Inflammatory macrophage treated with lipopolysaccharide for 1 hour (primary cell): ENCODE measurements at regions not wholly inside any gene's neighbourhood (a gene's known extent, or its start where the extent isn't known, plus 50 kb on each side); places are given as distances from the start of the nearest gene placed in this dataset.
"Not testable (repeated sequence)": the region's sequence is repeated elsewhere in the genome, so short reads cannot be mapped to it uniquely, and the experiment has no call there.

ENCODE experiments used
- DNase-seq, 2 donors: peaks; one replicate each; pipeline ENCODE4 v3.0.0-alpha.2; 2020 to 2022

DNA sequence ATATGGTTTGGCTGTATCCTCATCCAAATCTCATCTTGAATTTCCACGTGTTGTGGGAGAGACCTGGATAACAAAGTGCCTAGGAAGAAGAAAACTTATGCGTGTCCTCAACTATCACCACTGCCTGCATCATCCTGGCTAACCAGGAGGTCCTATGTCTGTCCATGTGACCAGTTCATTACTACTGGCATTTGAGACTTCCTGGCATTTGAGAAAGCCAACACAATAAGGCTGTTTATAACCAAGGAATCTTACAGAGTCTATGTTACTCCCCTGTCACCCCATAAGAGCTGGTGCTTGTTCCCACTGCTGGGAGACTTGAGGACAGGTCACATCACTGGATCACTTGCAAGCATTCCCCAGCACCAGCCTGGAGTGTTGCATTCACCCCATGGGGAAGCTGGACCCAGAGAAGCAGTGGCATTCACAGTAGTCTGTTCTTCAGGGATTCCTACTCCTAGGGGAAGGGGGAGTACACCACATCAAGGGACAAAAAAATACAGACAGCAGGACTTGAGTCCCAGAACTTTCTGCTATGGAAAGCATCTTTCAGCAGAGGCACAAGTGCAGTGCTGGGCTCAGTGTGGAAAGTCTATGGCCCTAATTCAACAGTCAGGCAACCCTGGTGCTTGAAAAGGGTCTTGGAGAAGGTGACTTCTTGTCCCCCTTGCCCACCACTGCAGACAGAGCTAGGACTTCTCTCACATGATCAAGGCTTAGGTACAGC lies 717.1 kb downstream of the SEMA5A start:
- no peak for DNase-seq

DNA sequence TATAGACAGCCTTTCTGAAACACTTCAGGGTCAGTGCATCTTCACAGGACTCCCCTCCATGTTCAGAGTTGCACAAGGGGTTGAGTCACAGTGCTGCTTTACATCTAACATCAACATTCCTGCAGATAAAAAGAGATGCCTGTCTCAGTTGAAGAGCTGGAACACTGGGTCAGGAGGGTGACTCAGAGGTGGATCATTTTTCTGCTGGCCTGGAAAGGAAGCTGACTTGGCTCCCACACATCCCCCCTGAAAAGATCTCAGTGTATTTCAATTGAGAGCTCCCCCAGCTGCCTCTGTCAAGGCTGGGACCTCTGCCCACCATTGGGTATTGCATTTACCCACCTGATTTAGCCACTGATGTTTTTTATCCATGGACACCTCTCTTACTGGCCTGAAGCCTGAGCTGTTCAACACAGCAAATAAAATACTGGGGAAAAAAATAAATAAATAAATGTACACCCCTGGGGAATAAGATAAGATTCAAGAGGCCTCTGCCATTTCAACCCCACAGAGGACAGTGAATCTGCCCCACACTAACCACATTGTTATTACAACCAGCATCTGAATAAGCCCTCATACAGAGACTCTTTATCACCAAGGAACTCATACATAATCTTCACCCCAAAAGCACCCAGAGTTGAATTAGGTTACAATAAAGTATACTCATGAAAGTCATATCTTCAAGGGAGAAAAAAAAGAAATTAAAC lies 716.4 kb downstream of the SEMA5A start:
- no peak for DNase-seq

DNA sequence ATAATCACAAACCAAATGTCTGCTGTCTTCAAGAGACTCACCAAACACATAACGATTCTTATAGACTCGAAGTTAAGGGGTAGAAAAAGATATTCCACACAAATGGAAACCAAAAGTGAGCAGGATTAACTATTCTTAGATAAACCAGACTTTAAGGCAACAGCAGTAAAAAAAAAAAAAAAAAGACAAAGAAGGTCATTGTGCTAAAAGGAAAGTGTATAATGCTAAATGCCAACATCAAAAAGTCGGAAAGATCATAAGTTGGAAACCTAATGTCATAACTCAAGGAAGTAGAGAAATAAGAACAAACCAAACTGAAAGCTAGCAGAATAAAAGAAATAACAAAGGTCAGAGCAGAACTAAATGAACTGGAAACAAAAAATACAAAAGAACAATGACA lies 714.6 kb downstream of the SEMA5A start:
- no peak for DNase-seq

DNA sequence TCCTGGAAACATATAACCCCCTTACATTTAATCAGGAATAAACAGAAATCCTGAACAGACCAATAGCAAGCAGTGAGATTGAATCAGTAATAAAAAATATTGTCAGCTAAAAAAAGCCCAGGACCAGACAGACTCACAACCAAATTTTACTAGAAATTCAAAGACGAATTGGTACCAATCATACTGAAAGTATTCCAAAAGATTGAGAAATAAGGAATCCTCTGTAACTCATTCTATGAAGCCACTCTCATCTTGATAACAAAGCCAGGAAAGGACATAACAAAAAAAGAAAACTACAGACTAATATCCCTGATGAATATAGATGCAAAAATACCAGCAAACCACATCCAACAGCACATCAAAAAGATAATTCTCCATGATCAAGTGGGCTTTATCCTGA lies 714.0 kb downstream of the SEMA5A start:
- no peak for DNase-seq

DNA sequence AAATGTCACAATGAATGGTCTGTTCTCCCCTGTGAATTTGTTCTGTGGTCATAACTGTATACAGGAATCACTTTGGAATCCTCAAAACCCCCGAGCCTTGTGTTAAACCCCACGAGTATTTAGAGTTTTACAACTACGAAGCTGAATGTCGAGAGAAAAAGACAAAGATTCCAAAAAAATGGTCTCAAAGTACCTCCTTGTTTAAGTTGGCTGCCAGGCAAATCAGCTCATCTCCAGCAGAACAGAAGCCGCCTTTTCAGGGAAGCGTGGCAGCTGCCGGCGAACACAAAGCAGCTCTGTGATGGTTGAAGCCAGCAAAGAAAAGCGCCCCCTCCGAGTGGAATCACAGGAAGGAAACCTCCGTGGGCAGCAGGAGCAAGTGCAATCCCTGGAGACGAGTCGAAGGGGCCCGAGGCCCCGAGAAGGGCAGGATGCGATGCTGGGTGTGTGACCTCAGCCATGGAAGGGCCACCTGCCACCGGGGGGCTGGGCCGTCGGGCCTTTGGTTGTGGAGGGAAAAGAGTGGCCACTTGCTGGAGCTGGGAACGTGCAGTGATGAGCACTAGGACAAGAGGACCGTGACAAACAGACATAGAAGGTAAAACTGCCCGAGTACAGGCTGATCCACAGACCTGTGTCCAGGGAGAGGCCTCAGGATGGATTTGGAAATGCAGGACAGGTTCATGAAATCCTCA lies 706.4 kb downstream of the SEMA5A start:
- no peak for DNase-seq

DNA sequence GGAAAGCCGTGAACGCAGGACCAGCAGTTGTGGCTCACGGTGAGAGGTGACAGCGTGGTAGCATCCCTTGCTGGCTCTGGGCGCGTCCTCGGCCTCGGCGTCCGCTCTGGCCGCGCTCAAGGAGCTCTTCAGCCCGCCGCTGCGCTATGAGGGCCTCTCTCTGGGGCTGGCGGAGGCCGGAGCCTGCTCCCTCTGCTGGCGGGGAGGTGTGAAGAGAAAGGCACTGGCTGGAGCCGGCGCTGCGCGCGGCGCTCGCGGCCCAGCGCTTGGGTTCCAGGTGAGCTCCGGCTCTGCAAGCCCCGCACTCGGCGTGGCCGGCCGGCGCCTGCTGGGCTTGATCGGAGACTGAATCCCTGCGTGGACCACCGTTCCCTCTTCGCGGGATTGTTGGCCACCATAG lies 705.6 kb downstream of the SEMA5A start:
- no peak for DNase-seq

DNA sequence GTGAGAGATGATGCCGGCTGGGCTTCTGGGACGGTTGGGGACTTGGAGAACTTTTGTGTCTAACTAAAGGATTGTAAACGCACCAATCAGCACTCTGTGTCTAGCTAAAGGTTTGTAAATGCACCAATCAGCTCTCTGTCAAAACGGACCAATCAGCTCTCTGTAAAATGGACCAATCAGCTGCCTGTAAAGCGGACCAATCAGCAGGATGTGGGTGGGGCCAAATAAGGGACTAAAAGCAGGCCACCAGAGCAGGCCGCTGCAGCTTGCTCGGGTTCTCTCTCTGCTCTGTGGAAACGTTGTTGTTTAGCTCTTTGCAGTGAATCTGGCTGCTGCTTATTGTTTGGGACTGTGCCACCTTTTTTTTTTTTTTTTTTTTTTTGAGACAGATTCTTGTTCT lies 705.1 kb downstream of the SEMA5A start:
- not testable (repeated sequence) for DNase-seq

DNA sequence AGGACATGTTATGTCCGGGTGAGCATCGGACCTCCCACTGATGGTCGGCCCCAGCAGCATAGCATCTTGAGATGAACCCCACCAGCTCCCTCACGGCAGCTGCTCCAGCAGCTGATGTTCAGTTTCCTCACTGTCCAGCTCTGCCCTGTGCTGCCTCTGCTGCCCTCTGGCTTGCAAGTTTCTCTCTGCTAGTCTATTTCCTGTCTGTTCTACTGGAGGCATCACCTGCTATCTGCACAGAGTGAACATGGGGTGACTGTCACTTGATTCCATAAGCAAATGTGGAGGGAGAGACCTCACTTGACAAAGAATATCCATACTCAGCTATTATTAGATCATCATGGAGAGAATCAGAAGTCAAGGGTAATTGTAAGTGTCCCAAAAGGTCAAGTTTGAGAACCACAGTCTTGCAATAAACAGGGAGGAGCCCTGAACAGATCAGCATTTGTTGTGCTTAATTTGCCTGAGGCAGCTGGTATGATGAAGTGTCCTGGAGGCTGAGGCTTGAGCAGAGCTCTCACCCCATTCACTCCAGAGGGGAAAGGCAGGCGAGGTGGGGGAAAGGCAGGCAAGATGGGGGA lies 702.8 kb downstream of the SEMA5A start:
- no peak for DNase-seq

DNA sequence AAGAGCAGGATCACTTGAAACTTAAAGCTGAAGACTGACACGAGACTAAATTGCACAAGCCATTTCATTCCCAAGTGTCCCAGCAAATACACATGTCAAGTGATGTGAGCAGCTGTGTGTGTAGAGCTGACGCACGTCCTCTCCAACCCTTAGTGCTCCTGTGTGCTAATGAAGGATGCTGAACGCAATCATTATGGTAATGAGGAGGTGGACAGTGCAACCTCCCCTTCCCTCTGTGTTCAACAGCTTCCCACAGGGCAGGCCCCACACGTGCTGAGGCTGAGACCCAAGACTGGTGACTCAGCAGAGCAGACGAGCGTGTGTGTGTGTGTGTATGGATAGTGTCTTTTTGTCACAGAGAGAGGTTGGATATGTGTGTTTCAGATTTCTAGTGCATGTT lies 702.1 kb downstream of the SEMA5A start:
- DNase-seq = no peak

DNA sequence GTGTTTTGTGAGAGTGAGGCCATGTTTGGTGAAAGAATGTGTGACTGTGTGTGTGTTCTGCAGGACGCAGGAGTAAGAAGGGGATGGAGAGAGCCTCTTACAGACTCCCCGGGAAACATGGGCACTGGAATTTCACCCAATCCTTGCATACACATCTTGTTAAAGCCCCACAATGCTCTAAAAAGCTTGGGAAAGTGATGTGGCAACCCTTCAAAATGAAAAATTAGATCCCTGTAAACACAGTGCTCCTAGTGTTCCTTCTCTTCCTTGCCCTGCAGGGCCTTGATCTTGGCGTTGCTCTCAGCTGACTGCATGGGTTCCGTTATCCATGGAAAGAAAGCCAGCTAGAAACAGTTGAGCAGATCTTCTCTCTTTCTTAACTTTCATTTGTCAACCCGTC lies 701.7 kb downstream of the SEMA5A start:
- DNase-seq = no peak

DNA sequence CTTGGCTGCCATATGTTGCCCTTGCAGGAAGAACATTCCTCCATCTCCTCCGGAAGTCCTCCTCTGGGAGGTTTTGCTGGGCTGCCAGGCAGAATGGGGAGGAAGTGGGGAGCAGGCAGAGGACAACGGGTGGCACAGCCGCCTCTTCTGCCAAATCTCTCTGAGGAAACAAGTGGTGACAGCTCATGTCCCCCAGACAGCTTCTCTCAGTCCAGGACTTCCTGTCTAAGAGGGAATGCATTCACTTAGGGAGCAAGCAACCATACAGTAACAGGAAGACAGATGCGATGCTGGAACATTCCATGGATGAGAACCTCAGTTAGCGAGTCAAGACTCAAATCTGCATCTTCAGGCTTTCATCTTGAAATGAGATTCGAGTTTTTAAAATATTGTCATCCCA lies 701.0 kb downstream of the SEMA5A start:
- no peak for DNase-seq

DNA sequence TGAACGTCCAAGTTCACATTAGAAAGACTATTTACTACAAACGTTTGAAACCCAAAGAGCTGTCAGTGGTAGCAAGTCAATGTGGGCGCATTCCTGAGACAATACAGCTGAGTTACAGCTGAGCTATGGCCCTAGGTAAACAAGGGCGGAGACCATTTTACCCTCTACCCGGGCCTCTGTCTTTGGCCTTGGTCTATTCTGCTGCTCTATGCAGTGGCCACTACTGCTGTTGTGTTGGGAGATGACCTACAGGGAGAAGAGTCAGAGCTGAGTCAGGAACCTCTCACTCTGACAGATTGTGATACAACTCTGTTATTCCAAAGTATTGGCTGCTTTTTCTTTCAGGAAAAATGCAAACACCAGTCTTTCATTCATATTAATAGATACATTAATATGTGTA lies 700.6 kb downstream of the SEMA5A start:
- DNase-seq = no peak

DNA sequence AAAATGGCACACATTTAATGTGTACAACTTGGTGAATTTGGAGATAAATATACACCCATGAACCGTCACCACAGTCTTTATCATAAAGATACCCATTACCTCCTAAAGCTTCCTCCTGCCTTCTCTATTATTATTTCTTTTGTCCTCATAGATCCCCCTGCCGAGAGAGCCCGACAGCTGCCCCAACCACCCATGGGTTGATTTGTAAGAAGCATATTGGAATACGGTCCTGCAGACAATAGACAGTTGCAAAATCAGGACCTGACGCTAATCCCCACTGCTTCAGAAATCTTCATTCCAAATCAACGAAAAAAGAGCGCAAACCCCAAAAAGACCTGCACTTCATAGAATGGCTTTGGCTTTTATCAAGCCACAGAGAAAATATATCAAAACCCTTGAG lies 697.5 kb downstream of the SEMA5A start:
- DNase-seq = no peak

DNA sequence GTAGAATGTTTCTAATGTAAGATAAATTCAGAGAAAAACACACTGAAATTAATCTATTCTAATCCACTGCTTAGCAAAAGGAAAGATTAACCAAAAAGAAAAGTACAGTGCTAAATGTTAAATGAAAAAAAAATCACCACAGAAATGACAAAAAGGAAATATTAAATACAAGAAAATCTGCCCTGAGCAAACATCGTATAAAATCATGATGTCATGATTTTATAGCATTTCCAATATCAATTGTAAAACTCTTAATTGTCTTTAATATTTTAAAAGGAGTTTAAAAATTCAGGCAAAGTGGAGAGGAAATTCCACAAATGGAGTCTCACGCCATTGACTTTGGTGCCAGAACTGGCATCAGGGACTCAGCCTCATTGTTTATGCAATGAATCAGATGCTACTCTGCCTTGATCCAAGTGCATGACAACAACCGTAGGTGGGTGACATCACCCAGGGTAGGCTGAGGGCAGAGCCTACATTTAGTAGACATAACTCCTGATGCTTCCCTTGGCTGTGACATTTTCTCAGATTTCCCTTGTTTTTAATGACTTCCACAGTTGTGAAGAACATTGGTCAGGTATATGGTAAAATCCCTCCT lies 696.8 kb downstream of the SEMA5A start:
- no peak for DNase-seq

DNA sequence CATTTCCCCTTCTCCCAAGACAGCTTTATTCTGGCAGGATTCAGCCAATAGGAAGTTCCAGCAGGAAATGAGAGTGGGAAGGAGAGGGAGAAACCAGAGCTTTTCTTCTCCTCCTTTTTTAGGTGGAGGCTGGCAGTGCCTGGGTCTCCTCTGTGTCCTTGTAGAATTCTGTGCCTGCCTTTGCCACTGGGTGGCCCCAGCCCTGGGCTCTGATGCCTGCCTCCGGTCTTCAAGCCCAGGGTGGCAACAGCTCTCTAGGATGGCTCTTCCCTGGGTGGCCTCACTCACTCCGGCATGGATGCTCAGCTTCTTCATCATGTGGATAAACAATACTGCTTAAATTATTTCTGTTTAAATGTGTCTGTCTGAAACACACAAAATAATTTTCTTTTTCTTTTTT lies 694.8 kb downstream of the SEMA5A start:
- no peak for DNase-seq

DNA sequence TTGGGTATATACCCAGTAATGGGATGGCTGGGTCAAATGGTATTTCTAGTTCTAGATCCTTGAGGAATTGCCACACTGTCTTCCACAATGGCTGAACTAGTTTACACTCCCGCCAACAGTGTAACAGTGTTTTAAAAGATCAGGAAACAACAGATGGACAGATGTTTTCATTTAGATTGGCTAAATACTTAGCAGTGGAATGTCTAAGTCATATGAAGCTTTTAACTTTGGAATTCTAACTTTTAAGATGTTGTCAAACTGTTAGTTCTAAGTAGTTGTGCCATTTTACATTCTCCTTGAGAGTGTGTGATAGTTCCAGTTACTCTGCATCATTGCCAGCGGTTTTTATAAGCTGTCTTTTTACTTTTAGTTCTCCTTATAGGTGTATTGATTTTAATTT lies 688.8 kb downstream of the SEMA5A start:
- DNase-seq = no peak

DNA sequence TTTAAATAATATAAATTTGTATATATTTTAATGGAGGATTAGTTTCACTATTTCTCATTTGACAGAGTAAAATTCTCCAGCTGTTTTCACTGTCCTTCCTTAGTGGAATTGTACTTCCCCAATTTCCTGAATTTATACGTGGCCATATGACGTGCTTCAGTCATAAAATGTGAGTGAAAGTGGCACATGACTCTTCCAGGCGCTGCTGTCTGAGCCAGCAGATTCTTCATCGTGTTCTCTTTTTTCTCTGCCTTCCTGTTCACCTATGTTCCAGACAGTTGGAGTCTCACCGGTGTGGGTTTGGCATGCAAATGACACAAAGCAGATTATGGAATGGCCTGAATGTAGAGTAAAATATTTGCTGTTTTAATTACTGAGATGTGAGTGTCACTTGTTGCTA lies 684.1 kb downstream of the SEMA5A start:
- no peak for DNase-seq

DNA sequence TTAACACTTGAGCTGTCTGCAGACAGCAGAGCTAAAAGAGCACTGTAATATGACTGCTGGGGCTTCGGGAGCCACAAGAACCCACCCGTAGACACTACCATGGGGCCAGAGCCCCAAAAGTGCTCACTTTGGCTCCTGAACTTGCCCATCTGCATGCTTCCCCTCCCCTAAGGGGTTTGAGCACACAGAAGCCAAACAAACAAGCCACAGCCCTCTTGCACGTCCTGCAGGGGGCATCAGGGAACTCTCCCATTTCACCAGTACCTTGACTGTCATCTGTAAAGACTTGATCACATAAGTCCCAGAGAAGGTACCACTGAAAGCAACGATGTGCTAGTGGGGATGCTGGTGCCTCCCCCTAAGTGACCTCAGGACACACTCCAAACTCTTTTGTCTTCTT lies 681.8 kb downstream of the SEMA5A start:
- no peak for DNase-seq

DNA sequence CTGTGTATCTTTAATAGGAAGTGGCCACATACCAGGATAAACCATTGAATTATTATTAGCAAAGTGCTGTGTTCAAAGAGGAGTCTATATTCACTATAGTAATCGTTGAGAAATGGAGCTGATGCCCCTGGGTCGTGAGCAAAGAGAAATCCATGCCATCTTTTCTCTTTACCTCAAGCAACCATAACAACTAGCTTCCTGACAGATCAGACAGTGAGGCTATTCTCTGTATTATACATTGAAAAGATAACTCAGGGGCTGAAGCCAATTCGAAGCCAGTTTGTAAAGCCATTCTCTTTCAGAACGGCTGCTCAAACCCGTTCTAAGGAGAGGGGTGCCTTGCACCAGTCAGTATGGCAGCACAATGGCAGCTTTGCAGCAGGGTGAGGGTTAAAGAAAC lies 680.6 kb downstream of the SEMA5A start:
- no peak for DNase-seq

DNA sequence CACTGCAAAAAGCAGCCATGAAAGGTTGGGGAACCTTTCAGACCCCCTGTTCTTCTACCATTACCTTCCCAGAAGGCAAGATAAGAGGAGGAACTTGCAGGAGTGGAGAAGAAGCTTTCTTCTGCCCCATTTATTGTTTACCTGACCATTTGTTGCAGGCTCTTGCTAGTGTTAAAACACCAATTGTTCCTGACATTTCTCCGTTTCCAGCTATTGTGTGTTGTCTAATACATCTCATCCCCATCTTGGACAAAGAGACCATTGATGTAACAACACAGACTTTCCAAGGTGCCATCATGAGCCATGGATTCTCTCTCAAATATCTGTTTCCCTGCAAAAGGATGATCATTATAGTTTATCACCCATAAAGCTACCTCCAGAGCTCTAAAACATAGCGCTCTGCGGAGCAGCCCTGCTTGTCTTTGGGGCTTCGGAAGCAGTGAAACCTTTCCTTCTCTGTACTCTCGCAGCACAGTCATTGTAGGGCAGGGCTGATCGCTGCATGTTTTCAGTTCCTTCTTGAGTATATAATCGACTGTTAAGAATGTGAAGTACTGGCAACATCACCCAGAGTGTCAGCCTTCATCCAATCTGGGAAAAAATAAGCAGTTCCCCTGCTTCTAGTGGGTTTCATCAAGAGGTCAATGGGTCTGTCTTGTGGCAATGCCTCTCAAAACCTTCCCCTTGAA lies 680.0 kb downstream of the SEMA5A start:
- no peak for DNase-seq

DNA sequence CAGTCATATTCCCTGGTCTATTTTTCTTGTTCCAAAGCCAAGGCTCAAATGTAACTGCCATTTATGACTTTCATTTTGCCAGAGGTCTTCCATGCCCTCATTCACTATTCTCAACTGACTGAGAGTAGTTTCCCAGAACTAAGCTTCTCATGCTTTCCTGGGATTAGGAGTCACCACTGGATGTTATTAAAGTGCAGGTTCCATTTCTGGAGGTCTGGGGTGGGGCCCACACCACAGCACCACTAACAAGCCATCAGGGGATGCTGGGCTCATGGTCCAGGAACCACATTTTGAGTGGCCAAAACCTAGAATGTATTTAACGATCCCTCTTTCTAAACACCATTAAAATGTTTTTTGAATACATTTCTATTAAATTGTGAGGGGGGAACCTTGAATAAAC lies 677.6 kb downstream of the SEMA5A start:
- DNase-seq = no peak

DNA sequence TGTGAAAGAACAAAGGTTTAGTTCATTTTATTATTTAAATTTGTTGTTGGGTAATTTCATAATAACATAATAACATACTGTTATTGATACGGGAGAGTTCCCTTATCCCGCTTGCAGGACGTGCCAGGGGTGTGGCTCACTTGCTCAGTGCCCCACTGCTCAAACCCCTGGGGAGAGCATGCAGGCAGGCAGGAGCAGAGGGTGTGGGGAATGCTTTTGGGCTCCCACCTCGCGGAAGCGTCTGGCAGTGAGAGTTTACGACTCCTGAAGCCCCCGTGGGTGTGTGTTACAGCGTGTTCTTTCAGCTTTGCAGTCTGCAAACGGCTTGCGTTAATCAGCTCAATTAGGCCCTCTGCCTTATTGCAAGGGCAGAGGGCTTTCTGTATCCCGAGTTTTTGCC lies 675.9 kb downstream of the SEMA5A start:
- no peak for DNase-seq
